Neuronal stem cell (in vitro differentiated cells): ENCODE measurements at regions not wholly inside any gene's neighbourhood (a gene's known extent, or its start where the extent isn't known, plus 50 kb on each side); places are given as distances from the start of the nearest gene placed in this dataset.

ENCODE experiments used
- DNase-seq: peaks from one replicate; pipeline ENCODE4 v3.0.0-alpha.2; 2013; ENCODE audit warnings: low spot score
- H2AFZ ChIP-seq: one replicate; pipeline ENCODE4 v1.6.1; 2013; ENCODE audit warnings: mild to moderate bottlenecking, low read length, inconsistent platforms
- H2AK5ac ChIP-seq: 2 replicates; pipeline ENCODE4 v1.6.1; 2013; ENCODE audit warnings: low read depth, mild to moderate bottlenecking, inconsistent platforms, low read length, moderate library complexity, mixed read lengths
- H2BK120ac ChIP-seq: 2 replicates; pipeline ENCODE4 v1.6.1; 2013; ENCODE audit warnings: low read depth, mild to moderate bottlenecking, inconsistent platforms, low read length, moderate library complexity, mixed read lengths
- H2BK12ac ChIP-seq: one replicate; pipeline ENCODE4 v1.6.1; 2013; ENCODE audit warnings: low read length, inconsistent platforms
- H2BK15ac ChIP-seq: 2 replicates; pipeline ENCODE4 v1.6.1; 2013; ENCODE audit warnings: mild to moderate bottlenecking, low read length, inconsistent platforms, mixed read lengths
- H2BK5ac ChIP-seq: one replicate; pipeline ENCODE4 v1.6.1; 2013; ENCODE audit warnings: inconsistent platforms, mild to moderate bottlenecking, low read length, moderate library complexity
- H3K14ac ChIP-seq: one replicate; pipeline ENCODE4 v1.6.1; 2013; ENCODE audit warnings: low read length, inconsistent platforms
- H3K18ac ChIP-seq: 2 replicates; pipeline ENCODE4 v1.6.1; 2013; ENCODE audit warnings: low read length, inconsistent platforms
- H3K23ac ChIP-seq: 2 replicates; pipeline ENCODE4 v1.6.1; 2013; ENCODE audit warnings: low read depth, mild to moderate bottlenecking, mixed read lengths, low read length, inconsistent platforms; ENCODE audit not compliant: poor library complexity
- H3K27ac ChIP-seq: replicated peaks from 3 replicates; pipeline ENCODE4 v1.5.1; 2013; ENCODE audit warnings: low read length, inconsistent platforms
- H3K27me3 ChIP-seq, 3 experiments: 2 replicates each; pipeline ENCODE4 v1.6.1; 2013; ENCODE audit warnings: low read length in 3 of 3, mild to moderate bottlenecking in 2 of 3, inconsistent platforms in 1 of 3, low read depth in 1 of 3, mixed read lengths in 1 of 3, moderate library complexity in 1 of 3; ENCODE audit not compliant: control insufficient read depth in 3 of 3, insufficient read depth in 3 of 3
- H3K36me3 ChIP-seq, 2 donors: replicated peaks in 1 of 2; 2 replicates each; pipeline ENCODE4 v1.6.1; 2013; ENCODE audit warnings: low read length in 2 of 2; ENCODE audit not compliant: control insufficient read depth in 2 of 2, insufficient read depth in 2 of 2
- H3K4ac ChIP-seq: 2 replicates; pipeline ENCODE4 v1.6.1; 2013; ENCODE audit warnings: inconsistent platforms, mild to moderate bottlenecking, low read length, moderate library complexity
- H3K4me1 ChIP-seq, 2 donors: 1 replicate in 1 of 2; 2 replicates in 1 of 2; pipeline ENCODE4 v1.6.1; 2013; ENCODE audit warnings: low read length in 2 of 2, low read depth in 1 of 2; ENCODE audit not compliant: control insufficient read depth in 2 of 2, insufficient read depth in 1 of 2
- H3K4me2 ChIP-seq: one replicate; pipeline ENCODE4 v1.6.1; 2013; ENCODE audit warnings: mild to moderate bottlenecking, low read length, inconsistent platforms; ENCODE audit not compliant: insufficient read depth, poor library complexity, severe bottlenecking
- H3K4me3 ChIP-seq, 2 donors: 2 replicates each; pipeline ENCODE4 v1.5.1; 2013; ENCODE audit warnings: low read length in 2 of 2, mild to moderate bottlenecking in 2 of 2, inconsistent platforms in 1 of 2, moderate library complexity in 1 of 2
- H3K79me1 ChIP-seq: one replicate; pipeline ENCODE4 v1.6.1; 2013; ENCODE audit warnings: low read depth, mild to moderate bottlenecking, inconsistent platforms, low read length, moderate library complexity
- H3K9ac ChIP-seq: one replicate; pipeline ENCODE4 v1.6.1; 2013; ENCODE audit warnings: mild to moderate bottlenecking, low read depth, low read length, inconsistent platforms; ENCODE audit not compliant: poor library complexity
- H3K9me3 ChIP-seq, 2 donors: replicated peaks in 1 of 2; 2 replicates each; pipeline versions ENCODE3 to v1.6.1; 2013; ENCODE audit warnings: low read length in 2 of 2, mild to moderate bottlenecking in 2 of 2, inconsistent platforms in 1 of 2, low read depth in 1 of 2, mixed read lengths in 1 of 2, moderate library complexity in 1 of 2; ENCODE audit not compliant: control insufficient read depth in 2 of 2, insufficient read depth in 1 of 2
- H4K8ac ChIP-seq: one replicate; pipeline ENCODE4 v1.6.1; 2013; ENCODE audit warnings: low read depth, mild to moderate bottlenecking, inconsistent platforms, low read length, moderate library complexity
- H4K91ac ChIP-seq: one replicate; pipeline ENCODE4 v1.6.1; 2013; ENCODE audit warnings: low read length, low read depth, mild to moderate bottlenecking, inconsistent platforms; ENCODE audit not compliant: poor library complexity
- WGBS, 2 donors: extraction: QIAGEN DNeasy Blood & Tissue Kit; methylation state at CpG; one replicate each; pipeline ENCODE4 v1.1.7; 2013; ENCODE audit warnings: missing lambda C conversion rate in 2 of 2, mixed read lengths in 1 of 2; ENCODE audit not compliant: insufficient read length in 2 of 2, insufficient replicate concordance in 1 of 2; ENCODE audit errors: extremely low coverage in 2 of 2; 5-methylcytosine and 5-hydroxymethylcytosine counted together

- Histone ChIP-seq H3K14ac (no peak overlapping the region), H2AFZ (no peak overlapping the region), H2BK15ac (no peak overlapping the region), H3K4ac (no peak overlapping the region), H3K9ac (no peak overlapping the region), H3K4me1 (no peaks in the 10 kb centered on the region), H3K4me3 (no peak overlapping the region), H3K27me3 (no peaks in the 10 kb centered on the region), H3K18ac (no peak overlapping the region), H3K23ac (no peak overlapping the region), H3K27ac (no peak overlapping the region), H3K36me3 (no peaks in the 10 kb centered on the region), H4K8ac (no peak overlapping the region), H3K4me2 (no peak overlapping the region), H2BK120ac (no peak overlapping the region), H3K9me3 (no peaks in the 10 kb centered on the region), H2AK5ac (no peak overlapping the region), H4K91ac (no peak overlapping the region), H3K79me1 (no peaks in the 10 kb centered on the region), H2BK12ac (no peak overlapping the region), H2BK5ac (no peak overlapping the region)
- DNase-seq: no peak
- no CpG with 5 or more reads among the region's 1 CpG for WGBS, 2 donors
These were observed 272.2 kb upstream of the ADRA1B start for GRCh38 chr5:159644053-159644452.

- no peak overlapping the region for H3K23ac ChIP-seq
- no peak overlapping the region for H4K91ac ChIP-seq
- DNase-seq: no peak
- H3K4me3 ChIP-seq: no peak overlapping the region
- H3K27ac ChIP-seq: no peak overlapping the region
- H3K4me1 ChIP-seq: no peaks in the 10 kb centered on the region
- H3K18ac ChIP-seq: no peak overlapping the region
- H3K4ac ChIP-seq: no peak overlapping the region
- H3K27me3 ChIP-seq: no peaks in the 10 kb centered on the region
- H4K8ac ChIP-seq: no peak overlapping the region
- no peak overlapping the region for H3K9ac ChIP-seq
- no peak overlapping the region for H2BK12ac ChIP-seq
- H3K14ac ChIP-seq: no peak overlapping the region
- H2BK120ac ChIP-seq: no peak overlapping the region
- H3K4me2 ChIP-seq: no peak overlapping the region
- no peak overlapping the region for H2AK5ac ChIP-seq
- no peak overlapping the region for H2AFZ ChIP-seq
- H3K79me1 ChIP-seq: no peaks in the 10 kb centered on the region
- no peak overlapping the region for H2BK5ac ChIP-seq
- no peaks in the 10 kb centered on the region for H3K9me3 ChIP-seq
- no peak overlapping the region for H2BK15ac ChIP-seq
- whole genome bisulfite sequencing, 2 donors: no CpG with 5 or more reads among the region's 7 CpGs
- H3K36me3 ChIP-seq: no peaks in the 10 kb centered on the region
These were observed 271.0 kb upstream of the ADRA1B start for GRCh38 chr5:159645179-159645846.

- Histone ChIP-seq H3K4me3 (no peak overlapping the region), H2AFZ (no peak overlapping the region), H4K8ac (no peak overlapping the region), H3K36me3 (no peaks in the 10 kb centered on the region), H3K4ac (no peak overlapping the region), H3K27me3 (no peaks in the 10 kb centered on the region), H3K14ac (no peak overlapping the region), H4K91ac (no peak overlapping the region), H3K27ac (no peak overlapping the region), H3K4me2 (no peak overlapping the region), H2BK15ac (no peak overlapping the region), H3K79me1 (no peaks in the 10 kb centered on the region), H3K9me3 (no peaks in the 10 kb centered on the region), H3K18ac (no peak overlapping the region), H2BK5ac (no peak overlapping the region), H3K4me1 (no peaks in the 10 kb centered on the region), H2AK5ac (no peak overlapping the region), H2BK12ac (no peak overlapping the region), H3K9ac (no peak overlapping the region), H2BK120ac (no peak overlapping the region), H3K23ac (no peak overlapping the region)
- WGBS, 2 donors: no CpG with 5 or more reads among the region's 2 CpGs
- no peak for DNase-seq
These were observed 265.5 kb upstream of the ADRA1B start for GRCh38 chr5:159650803-159651202.

GRCh38 chr5:159655757-159656409 is 260.4 kb upstream of the ADRA1B start:
- Histone ChIP-seq H2BK15ac (no peak overlapping the region), H3K79me1 (no peaks in the 10 kb centered on the region), H3K27me3 (no peaks in the 10 kb centered on the region), H3K36me3 (no peaks in the 10 kb centered on the region), H2BK5ac (no peak overlapping the region), H4K91ac (no peak overlapping the region), H3K14ac (no peak overlapping the region), H3K9ac (no peak overlapping the region), H3K18ac (no peak overlapping the region), H2BK12ac (no peak overlapping the region), H2AK5ac (no peak overlapping the region), H3K4me3 (no peak overlapping the region), H3K9me3 (no peaks in the 10 kb centered on the region), H4K8ac (no peak overlapping the region), H3K27ac (no peak overlapping the region), H3K4me2 (no peak overlapping the region), H3K4me1 (peaks cover 0 to 2% of the 10 kb centered on the region in 2 donors), H2BK120ac (no peak overlapping the region), H3K23ac (no peak overlapping the region), H2AFZ (no peak overlapping the region), H3K4ac (no peak overlapping the region)
- WGBS, 2 donors: no CpG with 5 or more reads among the region's 3 CpGs
- DNase-seq: no peak
